Panc1 (cell line): ENCODE measurements at regions not wholly inside any gene's neighbourhood (a gene's known extent, or its start where the extent isn't known, plus 50 kb on each side); places are given as distances from the start of the nearest gene placed in this dataset.

ENCODE experiments used
- ATAC-seq: fragments of 200-7000 bp; cut with Tn5 transposase; 2 replicates; pipeline ENCODE4 v1.9.1; 2020; ENCODE audit warnings: mild to moderate bottlenecking, moderate library complexity
- BruUV-seq: library from RNA; stranded (reverse); fragments of 400-500 nt; replicated peaks from 2 replicates; lab custom pipeline; 2021; lab: Mats Ljungman, UMichigan
- CTCF ChIA-PET: fragments of 300-600 bp; sonication (Branson Sonifier 250); formaldehyde crosslinking; loops from one replicate; lab custom pipeline; 2022; ENCODE audit warnings: antibody characterized with exemption; lab: Charles Lee
- POLR2A ChIA-PET: fragments of 300-600 bp; sonication (Branson Sonifier 250); formaldehyde crosslinking; loops from one replicate; lab custom pipeline; 2022; ENCODE audit warnings: antibody characterized with exemption; lab: Charles Lee
- DNase-seq: peaks from one replicate; pipeline ENCODE4 v3.0.0-alpha.2; 2010; ENCODE audit warnings: low read depth, low spot score
- H3K27ac ChIP-seq: 2 replicates; pipeline ENCODE4 v1.5.1; 2011; ENCODE audit warnings: mild to moderate bottlenecking, low read length, inconsistent platforms
- H3K27me3 ChIP-seq: fragments of 200-500 bp; sonication (Bioruptor generic); 2 replicates; pipeline ENCODE4 v1.6.0; 2014; ENCODE audit warnings: low read length, inconsistent platforms; ENCODE audit not compliant: control insufficient read depth, insufficient read depth
- H3K36me3 ChIP-seq: fragments of 200-500 bp; sonication (Bioruptor generic); 2 replicates; pipeline ENCODE4 v1.5.1; 2014; ENCODE audit warnings: inconsistent platforms, mild to moderate bottlenecking, low read length, moderate library complexity; ENCODE audit not compliant: control insufficient read depth, insufficient read depth
- H3K4me1 ChIP-seq: 2 replicates; pipeline ENCODE4 v1.5.1; 2011; ENCODE audit warnings: inconsistent platforms, mild to moderate bottlenecking, low read length, moderate library complexity; ENCODE audit not compliant: control insufficient read depth, insufficient read depth
- H3K4me3 ChIP-seq, 2 experiments: 2 replicates each; pipeline ENCODE4 v1.5.1; 2011 to 2012; ENCODE audit warnings: low read depth in 2 of 2, low read length in 2 of 2, mild to moderate bottlenecking in 2 of 2, inconsistent platforms in 1 of 2, moderate library complexity in 1 of 2
- H3K9me3 ChIP-seq: fragments of 200-500 bp; sonication (Bioruptor generic); 2 replicates; pipeline ENCODE4 v1.5.1; 2014; ENCODE audit warnings: low read depth, mild to moderate bottlenecking, inconsistent platforms, low read length, moderate library complexity; ENCODE audit not compliant: control insufficient read depth, insufficient read depth
- CTCF ChIP-seq: fragments of 450-650 bp; IDR thresholded peaks from 2 replicates; pipeline ENCODE4 v1.5.1; 2017; ENCODE audit warnings: mild to moderate bottlenecking
- POLR2AphosphoS5 ChIP-seq: IDR thresholded peaks from 2 replicates; pipeline ENCODE4 v1.6.1; 2012; ENCODE audit warnings: mild to moderate bottlenecking, low read depth, low read length, moderate library complexity
- REST ChIP-seq, 2 experiments: IDR thresholded peaks; 2 replicates each; pipeline ENCODE4 v1.6.1; 2011 to 2012; ENCODE audit warnings: low read depth in 2 of 2, control low read depth in 1 of 2, low read length in 1 of 2, mild to moderate bottlenecking in 1 of 2, moderate library complexity in 1 of 2; ENCODE audit not compliant: insufficient read depth in 1 of 2
- SIN3A ChIP-seq: IDR thresholded peaks from 2 replicates; pipeline ENCODE4 v1.6.1; 2012; ENCODE audit warnings: low read depth, mild to moderate bottlenecking, low read length, moderate library complexity, borderline replicate concordance; ENCODE audit not compliant: insufficient read depth
- TCF7L2 ChIP-seq: IDR thresholded peaks from 2 replicates; pipeline ENCODE4 v1.6.1; 2011; ENCODE audit warnings: mild to moderate bottlenecking, low read depth, low read length, inconsistent platforms
- in situ Hi-C: cut with HindIII; loops from 2 replicates; pipeline ENCODE4 v1.10.0; 2016; ENCODE audit warnings: low sequenced_read_pairs, low pct_unique_long_range_greater_than_20kb
- intact Hi-C: fragments of 100-400 bp; cut with micrococcal nuclease; formaldehyde crosslinking; loops from one replicate; pipeline ENCODE4 v1.10.0; 2022; ENCODE audit not compliant: unreplicated experiment

DNA sequence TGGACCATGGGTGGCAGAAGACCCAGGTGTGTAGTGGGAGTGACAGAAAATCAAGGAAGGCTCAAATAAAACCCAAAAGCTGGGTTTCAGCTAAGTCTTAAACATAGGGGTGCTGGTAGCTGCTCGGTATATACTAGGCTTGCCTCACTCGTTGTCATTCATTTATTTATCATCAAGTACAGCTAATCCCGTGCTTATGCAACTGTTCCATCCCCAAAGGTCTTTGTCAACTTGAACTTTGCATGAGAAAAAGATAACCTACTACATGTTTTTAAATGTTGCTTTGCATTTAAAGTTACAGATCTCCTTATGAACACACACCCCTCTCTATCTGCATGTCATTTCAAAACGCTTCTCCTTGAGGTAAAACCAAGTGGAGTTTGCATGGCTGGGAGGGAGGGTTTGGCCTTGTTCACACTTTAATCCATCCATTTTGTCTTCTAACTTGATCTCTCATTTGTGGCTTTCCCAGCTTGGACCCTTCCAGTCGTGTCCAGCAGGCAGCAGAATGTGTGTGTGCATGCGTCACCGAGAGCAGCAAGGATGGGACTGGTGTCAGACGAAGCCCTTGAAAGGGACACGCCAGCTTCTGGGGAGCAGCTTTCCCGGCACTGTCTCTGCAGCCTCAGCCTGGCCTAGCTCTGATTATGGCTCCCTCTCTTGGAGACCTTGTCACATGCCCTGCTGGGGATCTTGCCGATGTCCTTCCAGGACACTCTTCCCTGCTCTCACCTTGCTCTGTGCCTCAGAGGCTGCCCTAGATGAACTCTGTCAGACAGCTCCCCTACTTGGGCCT lies 133.5 kb downstream of the GADD45G start:
- H3K4me1 ChIP-seq: no peaks in the 10 kb centered on the region
- H3K27me3 ChIP-seq: no peaks in the 10 kb centered on the region
- H3K4me3 ChIP-seq: no peak overlapping the region
- ChIA-PET POLR2A (no interaction called here), CTCF (interaction anchor here (0.5 kb wide), 1 partner anchor 25 kb away, joined by 4 read pairs; no protein-coding TSS in a partner anchor)
- no peak overlapping the region for H3K27ac ChIP-seq
- no peaks in the 10 kb centered on the region for H3K9me3 ChIP-seq
- no peak for TF ChIP-seq REST (IDR thresholded peaks at IDR 0.05; ENCODE audit: insufficient read depth in 1 of 2, low read depth in 2 of 2, low read length in 1 of 2)
- no peak for TF ChIP-seq CTCF
- no peak for TF ChIP-seq SIN3A
- no peaks in the 10 kb centered on the region for H3K36me3 ChIP-seq
- in situ Hi-C loops: no loop called here
- ATAC-seq (no peak), DNase-seq (no peak)
- intact Hi-C loops: no loop called here
- BruUV-seq: no TSS peak

DNA sequence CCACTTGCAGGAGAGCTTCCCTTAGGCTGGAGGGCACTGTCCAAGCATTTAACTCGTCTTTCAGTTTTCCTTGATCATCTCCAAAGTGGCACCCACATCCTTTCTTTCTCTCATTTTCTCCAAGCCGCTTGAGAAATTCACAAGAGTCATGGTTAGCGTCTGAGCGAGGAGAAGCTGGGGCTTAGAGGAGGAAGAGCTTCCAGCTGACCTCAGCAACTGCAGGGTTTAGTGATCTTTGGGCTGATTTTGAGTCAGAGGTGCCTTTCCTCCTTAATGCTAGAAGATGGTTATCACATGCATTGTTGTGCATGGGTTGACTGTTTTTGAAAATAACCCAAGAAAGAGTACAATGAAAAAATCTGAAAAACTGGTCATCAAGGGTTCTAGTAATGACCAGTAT lies 134.7 kb downstream of the GADD45G start:
- H3K4me1 ChIP-seq: no peaks in the 10 kb centered on the region
- intact Hi-C loops: no loop called here
- in situ Hi-C loops: no loop called here
- POLR2A ChIA-PET: no interaction called here
- H3K27me3 ChIP-seq: no peaks in the 10 kb centered on the region
- CTCF ChIA-PET: interaction anchor here (1.0 kb wide), 1 partner anchor 142 kb away, joined by 3 read pairs; no protein-coding TSS in a partner anchor
- no peak overlapping the region for H3K4me3 ChIP-seq
- no peaks in the 10 kb centered on the region for H3K36me3 ChIP-seq
- ATAC-seq (no peak), DNase-seq (no peak)
- no peaks in the 10 kb centered on the region for H3K9me3 ChIP-seq
- no TSS peak for BruUV-seq
- no peak overlapping the region for H3K27ac ChIP-seq
- TF ChIP-seq POLR2AphosphoS5 (no peak), REST (IDR thresholded peaks at IDR 0.05; ENCODE audit: insufficient read depth in 1 of 2, low read depth in 2 of 2, low read length in 1 of 2) (no peak), TCF7L2 (no peak), SIN3A (no peak), CTCF (no peak)
